ENCODE measurements at regions not wholly inside any gene's neighbourhood (a gene's known extent, or its start where the extent isn't known, plus 50 kb on each side); places are given as distances from the start of the nearest gene placed in this dataset.

DNA sequence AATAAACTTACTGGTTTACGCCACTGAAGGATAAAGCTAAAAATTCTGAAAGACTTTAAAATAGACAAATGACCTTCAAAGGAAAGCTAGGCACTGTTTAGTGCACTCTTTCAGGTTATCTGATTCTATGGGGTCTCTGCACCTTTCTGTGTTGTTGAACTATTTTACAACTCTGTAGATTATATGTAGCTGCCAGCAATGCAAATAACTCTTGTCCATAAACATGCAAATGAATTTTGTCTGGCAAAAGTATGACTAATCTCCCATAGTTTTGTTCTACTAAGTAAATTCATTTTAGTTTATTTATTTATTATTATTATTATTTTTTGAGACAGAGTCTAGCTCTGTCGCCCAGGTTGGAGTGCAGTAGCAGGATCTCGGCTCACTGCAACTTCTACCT lies 266.3 kb upstream of the CCDC196 start:
- no peak overlapping the region for H3K9ac ChIP-seq
- no peak for TF ChIP-seq CTCF (conservative IDR thresholded peaks at IDR 0.05; ENCODE audit: low read depth, low read length)

GRCh38 chr14:66224492-66225178 lies 261.5 kb upstream of the CCDC196 start:
- Histone ChIP-seq H3K4me3 (IDR thresholded peaks at IDR 0.05; ENCODE audit: insufficient read depth, low read depth, low read length) (no peak overlapping the region), H3K4me2 (no peak overlapping the region), H3K27ac (no peak overlapping the region), H3K4me1 (ENCODE audit: low read depth, poor library complexity, severe bottlenecking) (no peaks in the 10 kb centered on the region), H4K20me1 (ENCODE audit: insufficient read depth) (no peaks in the 10 kb centered on the region), H3K9ac (no peak overlapping the region), H3K79me2 (ENCODE audit: insufficient read depth, low read depth) (no peaks in the 10 kb centered on the region), H3K27me3 (ENCODE audit: insufficient read depth, low read depth) (no peaks in the 10 kb centered on the region), H3K36me3 (ENCODE audit: insufficient read depth) (no peaks in the 10 kb centered on the region), H2AFZ (ENCODE audit: low read depth) (no peak overlapping the region)
- TF ChIP-seq CTCF (conservative IDR thresholded peaks at IDR 0.05; ENCODE audit: low read depth, low read length) = no peak

More for the DNA sequence above, 266.3 kb upstream of the CCDC196 start:
- H3K27ac ChIP-seq = no peak overlapping the region
- H2AFZ ChIP-seq (ENCODE audit: low read depth) = no peak overlapping the region
- no peaks in the 10 kb centered on the region for H3K36me3 ChIP-seq (ENCODE audit: insufficient read depth)
- H3K4me2 ChIP-seq = no peak overlapping the region
- H3K4me1 ChIP-seq (ENCODE audit: low read depth, poor library complexity, severe bottlenecking) = no peaks in the 10 kb centered on the region
- H3K79me2 ChIP-seq (ENCODE audit: insufficient read depth, low read depth) = no peaks in the 10 kb centered on the region
- H3K4me3 ChIP-seq (IDR thresholded peaks at IDR 0.05; ENCODE audit: insufficient read depth, low read depth, low read length) = no peak overlapping the region
- H3K27me3 ChIP-seq (ENCODE audit: insufficient read depth, low read depth) = no peaks in the 10 kb centered on the region
- no peaks in the 10 kb centered on the region for H4K20me1 ChIP-seq (ENCODE audit: insufficient read depth)

DNA sequence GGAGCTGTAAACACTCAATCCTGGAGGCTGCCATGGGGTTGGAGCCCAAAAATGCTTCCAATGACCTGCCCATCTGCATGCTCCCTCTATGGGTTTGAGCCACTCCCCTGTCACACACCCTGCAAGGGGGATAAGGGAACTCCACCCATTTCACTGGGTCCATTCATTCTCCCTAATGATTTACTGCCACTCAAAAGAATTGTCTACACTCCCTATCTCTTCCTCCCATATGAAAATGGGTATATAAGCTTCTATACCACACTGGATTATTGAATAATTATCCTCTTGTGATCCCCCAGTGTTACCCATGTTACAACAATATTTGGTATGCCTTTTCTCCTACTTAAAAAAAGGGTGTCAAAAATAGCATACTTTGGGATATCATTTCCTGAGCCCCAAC lies 260.8 kb upstream of the CCDC196 start:
- Histone ChIP-seq H3K4me3 (IDR thresholded peaks at IDR 0.05; ENCODE audit: insufficient read depth, low read depth, low read length) (no peak overlapping the region), H2AFZ (ENCODE audit: low read depth) (no peak overlapping the region), H4K20me1 (ENCODE audit: insufficient read depth) (no peaks in the 10 kb centered on the region), H3K36me3 (ENCODE audit: insufficient read depth) (no peaks in the 10 kb centered on the region), H3K79me2 (ENCODE audit: insufficient read depth, low read depth) (no peaks in the 10 kb centered on the region), H3K27me3 (ENCODE audit: insufficient read depth, low read depth) (no peaks in the 10 kb centered on the region), H3K4me1 (ENCODE audit: low read depth, poor library complexity, severe bottlenecking) (no peaks in the 10 kb centered on the region), H3K4me2 (no peak overlapping the region), H3K27ac (no peak overlapping the region), H3K9ac (no peak overlapping the region)
- TF ChIP-seq CTCF (conservative IDR thresholded peaks at IDR 0.05; ENCODE audit: low read depth, low read length) = no peak

DNA sequence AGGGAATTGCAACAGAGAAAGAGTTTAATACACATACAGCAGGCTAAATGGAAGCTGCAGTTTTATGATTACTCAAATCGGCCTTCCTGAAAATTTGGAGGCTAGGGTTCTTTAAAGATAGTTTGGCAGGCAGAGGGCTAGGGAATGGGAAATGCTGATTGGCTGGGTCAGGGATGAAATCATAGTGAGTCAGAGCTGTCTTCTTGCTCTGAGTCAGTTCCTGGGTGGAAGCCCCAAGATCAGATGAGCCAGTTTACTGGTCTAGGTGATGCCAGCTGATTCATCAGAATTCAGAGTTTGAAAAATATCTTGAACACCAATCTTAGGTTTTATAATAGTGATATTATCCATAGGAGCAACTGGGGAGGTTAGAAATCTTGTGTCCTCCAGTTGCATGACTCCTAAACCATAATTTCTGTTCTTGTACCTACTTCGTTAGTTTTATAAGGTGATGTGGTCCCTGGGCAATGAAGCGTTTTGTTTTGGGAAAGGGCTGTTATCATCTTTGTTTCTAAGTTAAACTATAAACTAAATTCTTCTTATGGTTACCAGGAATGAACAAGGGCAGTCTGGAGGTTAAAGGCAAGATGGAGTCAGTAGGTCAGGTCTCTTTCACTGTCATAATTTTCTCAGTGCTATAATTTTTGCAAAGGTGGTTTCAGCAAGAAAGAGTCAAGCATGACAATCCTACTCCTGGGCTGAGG lies 257.8 kb upstream of the CCDC196 start:
- Histone ChIP-seq H3K36me3 (ENCODE audit: insufficient read depth) (no peaks in the 10 kb centered on the region), H3K27ac (no peak overlapping the region), H3K4me3 (IDR thresholded peaks at IDR 0.05; ENCODE audit: insufficient read depth, low read depth, low read length) (no peak overlapping the region), H3K4me1 (ENCODE audit: low read depth, poor library complexity, severe bottlenecking) (no peaks in the 10 kb centered on the region), H4K20me1 (ENCODE audit: insufficient read depth) (no peaks in the 10 kb centered on the region), H2AFZ (ENCODE audit: low read depth) (no peak overlapping the region), H3K4me2 (no peak overlapping the region), H3K27me3 (ENCODE audit: insufficient read depth, low read depth) (no peaks in the 10 kb centered on the region), H3K79me2 (ENCODE audit: insufficient read depth, low read depth) (no peaks in the 10 kb centered on the region), H3K9ac (no peak overlapping the region)
- TF ChIP-seq CTCF (conservative IDR thresholded peaks at IDR 0.05; ENCODE audit: low read depth, low read length) = no peak

All from KMS-11 (cell line).